Type B pancreatic cell (in vitro differentiated cells): ENCODE measurements at regions not wholly inside any gene's neighbourhood (a gene's known extent, or its start where the extent isn't known, plus 50 kb on each side); places are given as distances from the start of the nearest gene placed in this dataset.

Source experiments
- DNase-seq: peaks from one replicate; pipeline ENCODE4 v3.0.0; 2021; ENCODE audit warnings: mixed read lengths; ENCODE audit not compliant: unreplicated experiment; ENCODE audit errors: extremely low spot score
- H3K27ac Mint-ChIP-seq: 2 replicates; pipeline ENCODE4 v1.8.0; 2021; ENCODE audit warnings: mild to moderate bottlenecking, mixed read lengths
- H3K27me3 Mint-ChIP-seq: 2 replicates; pipeline ENCODE4 v1.8.0; 2021; ENCODE audit warnings: mixed read lengths
- H3K36me3 Mint-ChIP-seq: 2 replicates; pipeline ENCODE4 v1.8.0; 2021; ENCODE audit warnings: mixed read lengths
- H3K4me1 Mint-ChIP-seq: one replicate; pipeline ENCODE4 v1.8.0; 2021; ENCODE audit warnings: mixed read lengths; ENCODE audit not compliant: unreplicated experiment
- H3K4me3 Mint-ChIP-seq: 2 replicates; pipeline ENCODE4 v1.8.0; 2021; ENCODE audit warnings: mild to moderate bottlenecking, mixed read lengths
- H3K9me3 Mint-ChIP-seq: 2 replicates; pipeline ENCODE4 v1.8.0; 2021; ENCODE audit warnings: mixed read lengths
- TF ChIP-seq, protein P1 (sequence below): fragments of 200-600 bp; sonication (generic); conservative IDR thresholded peaks from 2 replicates; pipeline ENCODE4 v1.5.0; 2021; ENCODE audit warnings: antibody characterized with exemption, mild to moderate bottlenecking

DNA sequence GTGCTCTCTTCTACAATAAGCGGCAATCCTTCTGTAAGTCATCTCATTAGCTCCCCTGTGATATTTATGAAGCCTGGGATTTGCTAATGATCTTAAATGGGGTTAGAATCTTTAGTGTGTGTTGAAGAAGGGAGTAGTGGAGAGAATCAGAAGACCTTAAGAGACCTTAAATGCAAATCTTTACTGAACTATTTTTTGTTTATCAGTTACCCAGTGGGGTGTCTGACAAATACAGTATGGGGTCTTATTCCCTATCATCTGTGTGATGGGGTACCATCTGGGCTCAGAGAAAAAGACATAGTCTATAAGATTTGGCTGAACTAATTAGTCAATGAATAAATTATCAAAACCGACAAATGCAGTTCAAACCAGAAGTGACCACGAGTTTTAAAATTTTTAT lies 378.4 kb upstream of the SGCD start:
- Mint-ChIP-seq H3K9me3 (no peaks in the 10 kb centered on the region), H3K4me1 (peaks cover 22% of the 10 kb centered on the region), H3K36me3 (no peaks in the 10 kb centered on the region), H3K27me3 (no peaks in the 10 kb centered on the region), H3K4me3 (no peak overlapping the region), H3K27ac (no peak overlapping the region)
- TF ChIP-seq, protein P1, sequence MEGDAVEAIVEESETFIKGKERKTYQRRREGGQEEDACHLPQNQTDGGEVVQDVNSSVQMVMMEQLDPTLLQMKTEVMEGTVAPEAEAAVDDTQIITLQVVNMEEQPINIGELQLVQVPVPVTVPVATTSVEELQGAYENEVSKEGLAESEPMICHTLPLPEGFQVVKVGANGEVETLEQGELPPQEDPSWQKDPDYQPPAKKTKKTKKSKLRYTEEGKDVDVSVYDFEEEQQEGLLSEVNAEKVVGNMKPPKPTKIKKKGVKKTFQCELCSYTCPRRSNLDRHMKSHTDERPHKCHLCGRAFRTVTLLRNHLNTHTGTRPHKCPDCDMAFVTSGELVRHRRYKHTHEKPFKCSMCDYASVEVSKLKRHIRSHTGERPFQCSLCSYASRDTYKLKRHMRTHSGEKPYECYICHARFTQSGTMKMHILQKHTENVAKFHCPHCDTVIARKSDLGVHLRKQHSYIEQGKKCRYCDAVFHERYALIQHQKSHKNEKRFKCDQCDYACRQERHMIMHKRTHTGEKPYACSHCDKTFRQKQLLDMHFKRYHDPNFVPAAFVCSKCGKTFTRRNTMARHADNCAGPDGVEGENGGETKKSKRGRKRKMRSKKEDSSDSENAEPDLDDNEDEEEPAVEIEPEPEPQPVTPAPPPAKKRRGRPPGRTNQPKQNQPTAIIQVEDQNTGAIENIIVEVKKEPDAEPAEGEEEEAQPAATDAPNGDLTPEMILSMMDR, result no peak
- DNase-seq, result no peak

DNA sequence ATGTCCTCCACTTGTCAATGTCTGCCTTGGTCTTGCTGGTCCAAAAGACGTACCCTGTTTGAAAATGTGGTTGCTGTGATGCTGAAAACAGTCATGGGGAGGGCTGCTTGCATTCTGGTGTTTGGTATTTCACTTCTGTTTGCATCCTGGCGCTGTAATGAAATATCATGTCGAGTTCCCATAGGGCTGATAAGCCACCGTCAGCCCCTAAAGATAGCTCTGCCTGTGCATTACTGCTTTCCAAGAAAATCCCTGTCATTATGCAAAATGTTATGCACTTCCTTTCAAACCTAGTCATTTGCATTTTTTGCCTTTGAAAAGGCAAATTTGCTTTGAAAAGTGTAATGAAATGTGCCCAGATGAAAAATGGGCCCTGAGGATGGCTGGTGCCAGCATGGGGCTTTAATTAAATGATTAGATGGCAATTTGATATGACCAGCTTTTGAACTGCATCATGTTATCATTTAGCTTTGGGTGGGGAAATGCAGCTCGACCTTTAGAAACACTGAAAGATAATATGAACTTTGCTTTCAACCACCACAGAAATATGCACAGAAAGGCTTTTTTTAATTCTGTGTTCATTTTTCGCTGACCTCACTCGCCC lies 374.4 kb upstream of the SGCD start:
- no peak overlapping the region for H3K4me3 Mint-ChIP-seq
- H3K4me1 Mint-ChIP-seq, result peaks cover 21% of the 10 kb centered on the region
- no peaks in the 10 kb centered on the region for H3K27me3 Mint-ChIP-seq
- H3K27ac Mint-ChIP-seq, result no peak overlapping the region
- H3K9me3 Mint-ChIP-seq, result no peaks in the 10 kb centered on the region
- no peak for DNase-seq
- H3K36me3 Mint-ChIP-seq, result no peaks in the 10 kb centered on the region
- TF ChIP-seq, protein P1, result no peak

DNA sequence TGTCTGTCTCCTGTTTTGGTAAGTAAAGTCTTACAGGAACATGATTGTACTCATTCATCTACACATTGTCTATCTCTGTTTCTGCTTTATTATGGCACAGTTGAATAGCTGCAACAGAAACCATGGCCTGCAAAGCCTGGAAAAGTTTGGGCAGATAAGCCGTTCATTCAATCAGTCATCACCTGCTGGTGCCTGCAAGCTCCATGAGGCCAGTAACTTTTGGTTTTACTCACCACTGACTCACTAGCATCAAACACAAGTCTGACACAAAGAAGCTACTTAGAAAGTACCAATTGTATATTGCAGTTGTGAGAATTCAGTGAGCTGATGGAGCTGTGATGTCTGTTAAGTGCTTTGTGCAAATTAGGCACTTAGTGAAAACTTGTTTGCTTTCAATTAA lies 373.6 kb upstream of the SGCD start:
- TF ChIP-seq, protein P1, result no peak
- Mint-ChIP-seq H3K27ac (no peak overlapping the region), H3K36me3 (no peaks in the 10 kb centered on the region), H3K4me3 (no peak overlapping the region), H3K4me1 (peaks cover 21% of the 10 kb centered on the region), H3K9me3 (no peaks in the 10 kb centered on the region), H3K27me3 (no peaks in the 10 kb centered on the region)
- no peak for DNase-seq

DNA sequence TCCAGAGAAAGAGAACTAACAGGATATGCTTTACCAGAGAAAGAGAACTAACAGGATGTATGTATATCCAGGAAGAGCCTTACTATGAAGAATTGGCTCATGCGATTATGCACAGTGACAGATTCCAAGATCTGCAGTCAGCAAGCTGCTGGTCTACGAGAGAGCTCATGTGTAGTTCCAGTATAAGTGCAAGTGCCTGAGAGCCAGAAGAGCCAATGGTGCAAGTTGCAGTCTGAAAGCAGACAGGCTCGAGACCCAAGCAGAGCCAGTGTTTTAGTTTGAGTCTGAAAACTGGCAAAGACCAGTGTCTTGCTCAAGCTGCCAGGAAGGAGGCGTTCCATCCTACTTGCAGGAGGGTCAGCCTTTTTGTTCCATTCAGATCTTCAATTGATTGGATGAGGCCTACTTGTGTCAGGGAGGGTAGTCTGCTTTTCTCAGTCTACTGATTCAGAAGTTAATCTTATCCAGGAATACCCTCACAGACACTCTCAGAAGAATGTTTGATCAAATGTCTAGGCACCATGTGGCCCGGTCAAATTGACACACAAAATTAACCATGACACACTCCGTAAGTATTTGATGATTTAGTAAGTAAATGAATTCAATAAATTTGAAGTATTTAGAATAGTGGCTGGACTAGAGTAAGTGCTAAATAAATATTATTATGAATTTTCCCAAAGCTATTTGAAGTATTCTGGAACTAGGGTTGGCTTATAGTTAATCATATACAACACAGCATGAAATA lies 372.1 kb upstream of the SGCD start:
- Mint-ChIP-seq H3K27ac (no peak overlapping the region), H3K36me3 (no peaks in the 10 kb centered on the region), H3K9me3 (no peaks in the 10 kb centered on the region), H3K4me1 (peaks cover 21% of the 10 kb centered on the region), H3K4me3 (no peak overlapping the region), H3K27me3 (no peaks in the 10 kb centered on the region)
- TF ChIP-seq, protein P1, result no peak
- DNase-seq, result no peak

DNA sequence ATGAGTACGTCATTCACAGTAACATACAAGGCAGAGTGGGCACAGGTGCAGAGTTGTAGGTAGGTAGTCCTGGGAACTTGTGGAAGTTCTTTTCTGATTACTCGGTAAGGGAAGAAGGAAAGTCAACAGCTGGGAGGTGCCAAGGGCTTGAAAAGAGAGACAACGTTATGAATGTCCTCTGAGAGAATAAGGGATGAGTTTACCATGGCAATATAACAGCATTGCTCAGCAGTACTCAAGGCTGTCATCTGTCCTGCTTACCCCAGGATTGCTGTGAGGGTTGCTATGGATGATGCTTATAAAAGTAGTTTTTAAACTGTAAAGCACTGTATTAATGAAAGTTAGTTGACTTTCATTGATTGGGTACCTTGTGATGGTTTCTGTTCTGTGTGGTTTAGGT lies 369.1 kb upstream of the SGCD start:
- H3K4me3 Mint-ChIP-seq, result no peak overlapping the region
- H3K27me3 Mint-ChIP-seq, result no peaks in the 10 kb centered on the region
- no peak overlapping the region for H3K27ac Mint-ChIP-seq
- H3K9me3 Mint-ChIP-seq, result no peaks in the 10 kb centered on the region
- TF ChIP-seq, protein P1, result no peak
- no peaks in the 10 kb centered on the region for H3K36me3 Mint-ChIP-seq
- no peak for DNase-seq
- peaks cover 18% of the 10 kb centered on the region for H3K4me1 Mint-ChIP-seq
